H9 (cell line): ENCODE measurements at regions not wholly inside any gene's neighbourhood (a gene's known extent, or its start where the extent isn't known, plus 50 kb on each side); places are given as distances from the start of the nearest gene placed in this dataset.

Experiments
- DNase-seq: peaks from one replicate; pipeline ENCODE4 v3.0.0-alpha.2; 2017
- H2AFZ ChIP-seq: one replicate; pipeline ENCODE4 v1.6.1; 2013; ENCODE audit warnings: mild to moderate bottlenecking, low read length, control low read depth, moderate library complexity
- H2AK5ac ChIP-seq: 2 replicates; pipeline ENCODE4 v1.6.1; 2013; ENCODE audit warnings: low read length, control low read depth, mixed read lengths; ENCODE audit not compliant: insufficient read length
- H2BK120ac ChIP-seq: one replicate; pipeline ENCODE4 v1.6.1; 2013; ENCODE audit warnings: low read depth, mild to moderate bottlenecking, low read length, control low read depth, inconsistent platforms; ENCODE audit not compliant: poor library complexity, severe bottlenecking
- H2BK12ac ChIP-seq: 2 replicates; pipeline ENCODE4 v1.6.1; 2013; ENCODE audit warnings: low read length, control low read depth, mixed read lengths, low read depth; ENCODE audit not compliant: insufficient read length
- H2BK15ac ChIP-seq: 2 replicates; pipeline ENCODE4 v1.6.1; 2013; ENCODE audit warnings: low read depth, low read length, control low read depth
- H2BK20ac ChIP-seq: one replicate; pipeline ENCODE4 v1.6.1; 2013; ENCODE audit warnings: low read depth, mild to moderate bottlenecking, low read length, control low read depth, inconsistent platforms; ENCODE audit not compliant: poor library complexity, severe bottlenecking
- H2BK5ac ChIP-seq: 2 replicates; pipeline ENCODE4 v1.6.1; 2013; ENCODE audit warnings: low read length, control low read depth, mixed read lengths; ENCODE audit not compliant: insufficient read length
- H3K14ac ChIP-seq: 2 replicates; pipeline ENCODE4 v1.6.1; 2013; ENCODE audit warnings: low read length, control low read depth; ENCODE audit not compliant: insufficient read depth
- H3K18ac ChIP-seq: 2 replicates; pipeline ENCODE4 v1.6.1; 2013; ENCODE audit warnings: low read depth, mild to moderate bottlenecking, mixed read lengths, low read length, control low read depth; ENCODE audit not compliant: insufficient read length
- H3K23ac ChIP-seq: 2 replicates; pipeline ENCODE4 v1.6.1; 2013; ENCODE audit warnings: low read length, control low read depth, mixed read lengths, low read depth; ENCODE audit not compliant: insufficient read length
- H3K23me2 ChIP-seq: 2 replicates; pipeline ENCODE4 v1.6.1; 2013; ENCODE audit warnings: low read depth, mild to moderate bottlenecking, mixed read lengths, low read length, control low read depth; ENCODE audit not compliant: insufficient read length, poor library complexity, severe bottlenecking
- H3K27ac ChIP-seq: 2 replicates; pipeline ENCODE4 v1.5.1; 2013; ENCODE audit warnings: low read length, control low read depth, mixed read lengths, low read depth; ENCODE audit not compliant: insufficient read length
- H3K27me3 ChIP-seq: 2 replicates; pipeline ENCODE4 v1.6.1; 2013; ENCODE audit warnings: low read length, control low read depth, inconsistent platforms; ENCODE audit not compliant: insufficient read depth
- H3K4ac ChIP-seq: 2 replicates; pipeline ENCODE4 v1.6.1; 2013; ENCODE audit warnings: low read depth, mild to moderate bottlenecking, control low read depth, inconsistent platforms, low read length, moderate library complexity
- H3K4me1 ChIP-seq: 2 replicates; pipeline ENCODE4 v1.6.1; 2013; ENCODE audit warnings: low read length, control low read depth, inconsistent platforms; ENCODE audit not compliant: insufficient read depth
- H3K4me2 ChIP-seq: 2 replicates; pipeline ENCODE4 v1.6.1; 2013; ENCODE audit warnings: low read length, control low read depth, mixed read lengths; ENCODE audit not compliant: insufficient read length, insufficient read depth
- H3K56ac ChIP-seq: 2 replicates; pipeline ENCODE4 v1.6.1; 2013; ENCODE audit warnings: low read depth, mild to moderate bottlenecking, mixed read lengths, low read length, control low read depth; ENCODE audit not compliant: insufficient read length
- H3K79me1 ChIP-seq: 2 replicates; pipeline ENCODE4 v1.6.1; 2013; ENCODE audit warnings: low read depth, mild to moderate bottlenecking, moderate library complexity, low read length, control low read depth, inconsistent platforms; ENCODE audit not compliant: insufficient read depth, poor library complexity, severe bottlenecking
- H3K79me2 ChIP-seq: 2 replicates; pipeline ENCODE4 v1.6.1; 2013; ENCODE audit warnings: low read length, control low read depth, inconsistent platforms; ENCODE audit not compliant: insufficient read depth
- H3K9ac ChIP-seq: 2 replicates; pipeline ENCODE4 v1.6.1; 2013; ENCODE audit warnings: low read length, control low read depth, mixed read lengths; ENCODE audit not compliant: insufficient read length; ENCODE audit errors: extremely low read depth
- H3K9me3 ChIP-seq: one replicate; pipeline ENCODE4 v1.6.1; 2013; ENCODE audit warnings: low read depth, low read length, inconsistent platforms; ENCODE audit not compliant: control insufficient read depth
- H3T11ph ChIP-seq: one replicate; pipeline ENCODE4 v1.6.1; 2013; ENCODE audit warnings: mild to moderate bottlenecking, low read length, control low read depth, inconsistent platforms
- H4K20me1 ChIP-seq: one replicate; pipeline ENCODE4 v1.6.1; 2013; ENCODE audit not compliant: control insufficient read depth, insufficient read length, insufficient read depth
- H4K5ac ChIP-seq: 2 replicates; pipeline ENCODE4 v1.6.1; 2013; ENCODE audit warnings: low read depth, mild to moderate bottlenecking, mixed read lengths, low read length, control low read depth; ENCODE audit not compliant: insufficient read length
- H4K8ac ChIP-seq: replicated peaks from 2 replicates; pipeline ENCODE4 v1.6.1; 2013; ENCODE audit warnings: low read length, control low read depth, mixed read lengths, low read depth; ENCODE audit not compliant: insufficient read length
- H4K91ac ChIP-seq: 2 replicates; pipeline ENCODE4 v1.6.1; 2013; ENCODE audit warnings: low read depth, mild to moderate bottlenecking, moderate library complexity, mixed read lengths, low read length, control low read depth; ENCODE audit not compliant: insufficient read length
- H3K27ac Mint-ChIP-seq, 3 experiments: 2 replicates in 2 of 3; 3 replicates in 1 of 3; pipeline ENCODE4 v1.8.0; 2020 to 2021; ENCODE audit warnings: mixed read lengths in 3 of 3, mild to moderate bottlenecking in 1 of 3, moderate library complexity in 1 of 3
- H3K27me3 Mint-ChIP-seq: 2 replicates; pipeline ENCODE4 v1.8.0; 2021; ENCODE audit warnings: low read depth, mild to moderate bottlenecking, moderate library complexity, mixed read lengths
- H3K36me3 Mint-ChIP-seq, 3 experiments: 2 replicates in 2 of 3; 3 replicates in 1 of 3; pipeline ENCODE4 v1.8.0; 2020 to 2021; ENCODE audit warnings: low read depth in 3 of 3, mixed read lengths in 3 of 3; ENCODE audit not compliant: insufficient read depth in 1 of 3
- H3K4me1 Mint-ChIP-seq, 2 experiments: 2 replicates each; pipeline ENCODE4 v1.8.0; 2020; ENCODE audit warnings: mixed read lengths in 2 of 2
- H3K4me3 Mint-ChIP-seq, 2 experiments: 2 replicates in 1 of 2; 3 replicates in 1 of 2; pipeline ENCODE4 v1.8.0; 2020 to 2021; ENCODE audit warnings: mild to moderate bottlenecking in 2 of 2, mixed read lengths in 2 of 2, moderate library complexity in 1 of 2
- H3K9me3 Mint-ChIP-seq, 2 experiments: 2 replicates in 1 of 2; 3 replicates in 1 of 2; pipeline ENCODE4 v1.8.0; 2020; ENCODE audit warnings: mild to moderate bottlenecking in 2 of 2, mixed read lengths in 2 of 2, moderate library complexity in 1 of 2
- WGBS: extraction: QIAGEN DNeasy Blood & Tissue Kit; methylation state at CpG from one replicate; pipeline ENCODE4 v1.1.7; 2013; ENCODE audit warnings: missing lambda C conversion rate, low lambda C conversion rate, mixed read lengths; ENCODE audit not compliant: insufficient read length; ENCODE audit errors: extremely low coverage; 5-methylcytosine and 5-hydroxymethylcytosine counted together
- TF ChIP-seq, protein P1 (sequence below): fragments of 200-600 bp; sonication (generic); conservative IDR thresholded peaks from 3 replicates; pipeline ENCODE4 v1.8.0; 2021; ENCODE audit warnings: antibody characterized with exemption, mild to moderate bottlenecking

DNA sequence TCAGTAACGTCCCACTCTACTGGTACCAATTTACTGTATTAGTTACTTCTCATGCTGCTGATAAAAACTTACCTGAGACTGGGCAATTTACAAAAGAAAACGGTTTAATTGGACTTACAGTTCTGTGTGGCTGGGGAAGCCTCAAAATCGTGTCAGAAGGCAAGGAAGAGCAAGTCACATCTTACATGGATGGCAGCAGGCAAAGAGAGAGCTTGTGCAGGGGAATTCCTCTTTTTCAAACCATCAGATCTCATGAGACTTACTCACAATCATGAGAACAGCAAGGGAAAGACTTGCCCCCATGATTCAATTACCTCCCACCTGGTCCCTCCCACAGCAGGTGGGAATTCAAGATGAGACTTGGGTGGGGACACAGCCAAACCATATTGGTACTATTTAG lies 908.2 kb upstream of the NR2F2 start:
- H3K27ac ChIP-seq = no peak overlapping the region
- H3K14ac ChIP-seq = no peak overlapping the region
- no peak overlapping the region for H3T11ph ChIP-seq
- Mint-ChIP-seq H3K27ac (no peak overlapping the region), H3K4me3 (no peak overlapping the region), H3K36me3 (peaks cover 4 to 12% (median 9%) of the 10 kb centered on the region in 3 experiments; a peak in 5 of 7 replicates), H3K27me3 (no peaks in the 10 kb centered on the region), H3K4me1 (peaks cover 0 to under 1% of the 10 kb centered on the region in 2 experiments; a peak in 1 of 4 replicates), H3K9me3 (peaks cover 25% of the 10 kb centered on the region in 2 experiments)
- H4K5ac ChIP-seq = no peak overlapping the region
- H3K18ac ChIP-seq = no peak overlapping the region
- H2BK5ac ChIP-seq = no peak overlapping the region
- H2BK12ac ChIP-seq = no peak overlapping the region
- H3K79me1 ChIP-seq = no peaks in the 10 kb centered on the region
- H3K56ac ChIP-seq = no peak overlapping the region
- H3K23ac ChIP-seq = no peak overlapping the region
- H2BK120ac ChIP-seq = no peak overlapping the region
- no peak overlapping the region for H2AK5ac ChIP-seq
- no peak overlapping the region for H2BK20ac ChIP-seq
- no peaks in the 10 kb centered on the region for H3K27me3 ChIP-seq
- H3K23me2 ChIP-seq = no peaks in the 10 kb centered on the region
- no peaks in the 10 kb centered on the region for H3K79me2 ChIP-seq
- no peaks in the 10 kb centered on the region for H3K4me1 ChIP-seq
- no peak overlapping the region for H4K91ac ChIP-seq
- H4K20me1 ChIP-seq = no peaks in the 10 kb centered on the region
- WGBS = no CpG with 5 or more reads among the region's 3 CpGs
- no peak overlapping the region for H3K4ac ChIP-seq
- no peak overlapping the region for H3K9ac ChIP-seq
- H3K9me3 ChIP-seq = no peaks in the 10 kb centered on the region
- DNase-seq = no peak
- no peak overlapping the region for H3K4me2 ChIP-seq
- H4K8ac ChIP-seq = no peak overlapping the region
- TF ChIP-seq, protein P1, sequence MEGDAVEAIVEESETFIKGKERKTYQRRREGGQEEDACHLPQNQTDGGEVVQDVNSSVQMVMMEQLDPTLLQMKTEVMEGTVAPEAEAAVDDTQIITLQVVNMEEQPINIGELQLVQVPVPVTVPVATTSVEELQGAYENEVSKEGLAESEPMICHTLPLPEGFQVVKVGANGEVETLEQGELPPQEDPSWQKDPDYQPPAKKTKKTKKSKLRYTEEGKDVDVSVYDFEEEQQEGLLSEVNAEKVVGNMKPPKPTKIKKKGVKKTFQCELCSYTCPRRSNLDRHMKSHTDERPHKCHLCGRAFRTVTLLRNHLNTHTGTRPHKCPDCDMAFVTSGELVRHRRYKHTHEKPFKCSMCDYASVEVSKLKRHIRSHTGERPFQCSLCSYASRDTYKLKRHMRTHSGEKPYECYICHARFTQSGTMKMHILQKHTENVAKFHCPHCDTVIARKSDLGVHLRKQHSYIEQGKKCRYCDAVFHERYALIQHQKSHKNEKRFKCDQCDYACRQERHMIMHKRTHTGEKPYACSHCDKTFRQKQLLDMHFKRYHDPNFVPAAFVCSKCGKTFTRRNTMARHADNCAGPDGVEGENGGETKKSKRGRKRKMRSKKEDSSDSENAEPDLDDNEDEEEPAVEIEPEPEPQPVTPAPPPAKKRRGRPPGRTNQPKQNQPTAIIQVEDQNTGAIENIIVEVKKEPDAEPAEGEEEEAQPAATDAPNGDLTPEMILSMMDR = no peak
- H2AFZ ChIP-seq = no peak overlapping the region
- no peak overlapping the region for H2BK15ac ChIP-seq
